HepG2 (cell line): ENCODE measurements at regions not wholly inside any gene's neighbourhood (a gene's known extent, or its start where the extent isn't known, plus 50 kb on each side); places are given as distances from the start of the nearest gene placed in this dataset.

Source experiments
- ATAC-seq: fragments of 200-7000 bp; cut with Tn5 transposase; 3 replicates; pipeline ENCODE4 v1.9.1; 2020; ENCODE audit warnings: mild to moderate bottlenecking, moderate library complexity
- BruUV-seq: library from RNA; stranded (reverse); fragments of 400-500 nt; replicated peaks from 2 replicates; lab custom pipeline; 2021; lab: Mats Ljungman, UMichigan
- CTCF ChIA-PET: fragments of 300-600 bp; formaldehyde crosslinking; extraction: SDS; loops from one replicate; lab custom pipeline; 2021; ENCODE audit warnings: low total read pairs, inconsistent platforms, low intra/inter-chr PET ratio; lab: Yijun Ruan, JAX
- POLR2A ChIA-PET: fragments of 350-600 bp; sonication (Branson Sonifier 250); formaldehyde crosslinking; loops from one replicate; lab custom pipeline; 2020; ENCODE audit warnings: antibody characterized with exemption, inconsistent platforms; lab: Yijun Ruan, JAX
- DNase-seq: peaks from one replicate; pipeline ENCODE4 v3.0.0-alpha.2; 2015; ENCODE audit warnings: low spot score
- FAIRE-seq: peaks from 3 replicates; lab custom pipeline; 2011; peaks lifted over from hg19 to GRCh38; lab: Jason Lieb, UNC
- H2AFZ ChIP-seq: one replicate; pipeline ENCODE4 v1.6.1; 2011; ENCODE audit warnings: low read length, inconsistent platforms
- H3K27ac ChIP-seq: fragments of 300-600 bp; 3 replicates; pipeline ENCODE4 v1.8.0; 2011; ENCODE audit warnings: mixed run types, mild to moderate bottlenecking, mixed read lengths, low read length, inconsistent platforms; ENCODE audit not compliant: insufficient read depth; ENCODE audit errors: extremely low read length
- H3K27me3 ChIP-seq, 2 experiments: fragments of 200-600 bp in 1 of 2; 2 replicates in 1 of 2; 3 replicates in 1 of 2; pipeline versions ENCODE4 v1.6.0 to v1.8.0; 2011; ENCODE audit warnings: low read length in 2 of 2, mild to moderate bottlenecking in 2 of 2, moderate library complexity in 2 of 2, inconsistent platforms in 1 of 2; ENCODE audit not compliant: insufficient read depth in 2 of 2, control insufficient read depth in 1 of 2
- H3K36me3 ChIP-seq, 2 experiments: fragments of 200-600 bp in 1 of 2; replicated peaks in 1 of 2; 2 replicates in 1 of 2; 3 replicates in 1 of 2; pipeline versions ENCODE4 v1.5.1 to v1.8.0; 2011; ENCODE audit warnings: low read length in 2 of 2, inconsistent platforms in 1 of 2; ENCODE audit not compliant: insufficient read depth in 2 of 2, control insufficient read depth in 1 of 2
- H3K4me1 ChIP-seq: 2 replicates; pipeline ENCODE4 v1.5.1; 2012; ENCODE audit warnings: low read length, inconsistent platforms; ENCODE audit not compliant: insufficient read depth
- H3K4me2 ChIP-seq: 2 replicates; pipeline ENCODE4 v1.6.0; 2011; ENCODE audit warnings: low read depth, low read length, inconsistent platforms
- H3K4me3 ChIP-seq, 3 experiments: fragments of 200-600 bp in 1 of 3; sonication (generic), shearing (Covaris generic) in 1 of 3; replicated peaks in 1 of 3; 2 replicates each; pipeline ENCODE4 v1.5.1; 2011 to 2016; ENCODE audit warnings: low read length in 3 of 3, inconsistent platforms in 2 of 3, low read depth in 2 of 3, mild to moderate bottlenecking in 2 of 3, control low read depth in 1 of 3, mixed read lengths in 1 of 3; ENCODE audit not compliant: insufficient read depth in 1 of 3
- H3K79me2 ChIP-seq: one replicate; pipeline ENCODE4 v1.6.1; 2011; ENCODE audit warnings: low read length, inconsistent platforms; ENCODE audit not compliant: insufficient read depth
- H3K9ac ChIP-seq: 2 replicates; pipeline ENCODE4 v1.6.0; 2011; ENCODE audit warnings: mild to moderate bottlenecking, low read depth, low read length, inconsistent platforms; ENCODE audit not compliant: insufficient read depth
- H3K9me3 ChIP-seq: 2 replicates; pipeline ENCODE4 v1.5.1; 2012; ENCODE audit warnings: mild to moderate bottlenecking, low read length
- H4K20me1 ChIP-seq: 2 replicates; pipeline ENCODE4 v1.6.0; 2011; ENCODE audit warnings: inconsistent platforms, mild to moderate bottlenecking, low read length, moderate library complexity; ENCODE audit not compliant: insufficient read depth
- FOXM1 ChIP-seq: sonication (generic); formaldehyde crosslinking; IDR thresholded peaks from 2 replicates; pipeline ENCODE4 v1.5.0; 2020; ENCODE audit warnings: missing genetic modification reagents
- KLF9 ChIP-seq: IDR thresholded peaks from 2 replicates; pipeline ENCODE4 v1.6.1; 2016; ENCODE audit warnings: low read depth
- MAFF ChIP-seq: IDR thresholded peaks from 2 replicates; pipeline ENCODE4 v1.6.1; 2011; ENCODE audit warnings: low read depth, low read length, improper control_type of control experiment
- MAFK ChIP-seq, 2 experiments: IDR thresholded peaks in 1 of 2; conservative IDR thresholded peaks in 1 of 2; 2 replicates each; pipeline ENCODE4 v1.6.1; 2011; ENCODE audit warnings: improper control_type of control experiment in 2 of 2, low read length in 2 of 2
- NRL ChIP-seq: sonication (generic); formaldehyde crosslinking; IDR thresholded peaks from 2 replicates; pipeline ENCODE4 v1.5.0; 2020; ENCODE audit warnings: missing genetic modification reagents, mild to moderate bottlenecking, moderate library complexity, borderline replicate concordance
- RAD51 ChIP-seq: fragments of 450-650 bp; IDR thresholded peaks from 2 replicates; pipeline ENCODE4 v1.6.1; 2016; ENCODE audit warnings: borderline replicate concordance
- SNRNP70 ChIP-seq: fragments of 200-400 bp; formaldehyde crosslinking; IDR thresholded peaks from 2 replicates; pipeline ENCODE4 v1.6.1; 2017; ENCODE audit warnings: mild to moderate bottlenecking, low read depth, low read length, moderate library complexity
- SSRP1 ChIP-seq: IDR thresholded peaks from 2 replicates; pipeline ENCODE4 v1.6.1; 2016; ENCODE audit warnings: control low read depth
- ZFP1 ChIP-seq: IDR thresholded peaks from 2 replicates; pipeline ENCODE4 v1.6.1; 2016
- ZNF274 ChIP-seq: sonication (generic); formaldehyde crosslinking; IDR thresholded peaks from 2 replicates; pipeline ENCODE4 v1.5.1; 2020; ENCODE audit warnings: mild to moderate bottlenecking, missing genetic modification reagents
- ZNF292 ChIP-seq: sonication (generic); formaldehyde crosslinking; IDR thresholded peaks from 2 replicates; pipeline ENCODE4 v1.8.1; 2022; ENCODE audit warnings: mild to moderate bottlenecking, low read depth, missing genetic modification reagents, borderline replicate concordance
- ZNF589 ChIP-seq: sonication (generic); formaldehyde crosslinking; conservative IDR thresholded peaks from 2 replicates; pipeline ENCODE4 v1.8.0; 2022; ENCODE audit warnings: mild to moderate bottlenecking, moderate library complexity, missing genetic modification reagents
- WGBS: methylation state at CpG from one replicate; pipeline ENCODE4 v1.1.6; 2017; ENCODE audit warnings: low lambda C conversion rate; 5-methylcytosine and 5-hydroxymethylcytosine counted together
- in situ Hi-C: cut with HindIII; loops from 2 replicates; pipeline ENCODE4 v1.10.0; 2017; ENCODE audit warnings: low pct_unique_long_range_greater_than_20kb; ENCODE audit not compliant: extremely low pct_ligation_motif_present
- intact Hi-C: fragments of 100-400 bp; cut with micrococcal nuclease; formaldehyde crosslinking; loops from one replicate; pipeline ENCODE4 v1.10.0; 2022; ENCODE audit not compliant: unreplicated experiment
- TF ChIP-seq, protein P1 (sequence below): sonication (generic); formaldehyde crosslinking; IDR thresholded peaks from 2 replicates; pipeline ENCODE4; 2020; ENCODE audit warnings: missing genetic modification reagents, mild to moderate bottlenecking, borderline replicate concordance
- TF ChIP-seq, protein P2 (sequence below): sonication (generic); formaldehyde crosslinking; IDR thresholded peaks from 2 replicates; pipeline ENCODE4 v1.8.0; 2023; ENCODE audit warnings: mild to moderate bottlenecking, missing genetic modification reagents

DNA sequence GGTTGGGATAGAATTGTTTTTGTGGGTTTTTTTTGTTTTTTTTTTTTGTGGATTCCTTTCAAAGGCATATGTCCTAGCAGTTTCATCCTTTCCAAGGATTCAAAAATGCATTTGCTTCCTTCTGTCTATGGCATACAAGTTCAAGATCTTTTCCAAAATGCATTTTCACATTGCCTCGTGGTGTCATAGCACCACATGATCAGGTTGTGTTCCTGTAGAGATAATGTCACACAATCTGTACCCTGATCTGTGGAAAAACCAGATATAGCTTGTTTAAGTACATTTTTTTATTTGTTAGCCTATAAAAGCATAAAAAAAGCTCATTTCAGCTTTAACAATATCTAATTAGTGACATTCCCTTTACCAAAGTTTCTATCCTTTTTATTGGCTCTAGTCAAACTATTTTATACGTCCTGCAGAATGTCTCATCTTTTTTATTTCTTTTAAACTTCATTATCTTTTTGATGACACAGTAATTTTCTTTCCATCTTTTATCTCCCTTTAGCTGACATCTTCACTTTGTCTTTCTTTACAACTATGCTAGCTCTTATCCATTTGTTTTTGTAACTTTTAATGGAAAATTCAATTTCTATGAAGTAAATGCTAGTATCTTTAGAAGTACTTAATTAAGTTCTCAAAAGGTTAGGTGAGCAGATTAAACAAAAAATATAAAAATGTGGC lies 106.0 kb upstream of the NOVA1 start:
- peaks cover 93% of the 10 kb centered on the region for H3K9me3 ChIP-seq

DNA sequence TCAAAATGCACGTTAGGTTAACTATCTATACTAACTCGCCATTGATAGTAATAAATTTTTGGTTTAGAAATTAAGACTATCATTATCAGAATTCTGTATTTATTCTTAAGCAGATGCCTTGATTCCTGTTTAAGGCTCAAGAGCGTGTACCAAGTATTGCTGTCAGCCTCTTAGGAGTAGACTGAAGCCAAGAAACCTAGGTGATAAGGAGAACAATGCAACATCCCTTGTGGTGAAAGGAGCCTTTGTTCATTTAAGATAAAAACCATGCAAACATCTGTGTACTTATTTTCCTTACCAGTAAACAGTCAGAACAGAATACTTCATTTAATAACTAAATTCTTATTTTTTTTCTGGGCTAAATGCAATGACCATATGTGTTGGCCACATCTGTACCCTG lies 109.4 kb upstream of the NOVA1 start:
- H3K4me2 ChIP-seq: no peak overlapping the region
- no peak overlapping the region for H3K4me3 ChIP-seq
- no peaks in the 10 kb centered on the region for H3K27me3 ChIP-seq
- in situ Hi-C loops: no loop called here
- no peak overlapping the region for H2AFZ ChIP-seq
- 2% methylated on average over 3 of the region's 3 CpGs for WGBS
- no peaks in the 10 kb centered on the region for H3K36me3 ChIP-seq
- no peaks in the 10 kb centered on the region for H3K79me2 ChIP-seq
- no peak overlapping the region for H3K9ac ChIP-seq
- ChIA-PET CTCF (no interaction called here), POLR2A (no interaction called here)
- no peaks in the 10 kb centered on the region for H3K4me1 ChIP-seq
- peaks cover 91% of the 10 kb centered on the region for H3K9me3 ChIP-seq
- DNase-seq (no peak), ATAC-seq (no peak), FAIRE-seq (no peak)
- H4K20me1 ChIP-seq: no peaks in the 10 kb centered on the region
- intact Hi-C loops: no loop called here
- no TSS peak for BruUV-seq
- no peak overlapping the region for H3K27ac ChIP-seq
- no peak for TF ChIP-seq ZNF274 (CRISPR knock-in tag)
- no peak for TF ChIP-seq KLF9 (CRISPR knock-in tag)
- TF ChIP-seq ZFP1 (CRISPR knock-in tag): no peak
- TF ChIP-seq RAD51: no peak
- TF ChIP-seq FOXM1 (CRISPR knock-in tag): no peak
- TF ChIP-seq SSRP1 (CRISPR knock-in tag): no peak
- no peak for TF ChIP-seq ZNF589
- TF ChIP-seq, protein P1, sequence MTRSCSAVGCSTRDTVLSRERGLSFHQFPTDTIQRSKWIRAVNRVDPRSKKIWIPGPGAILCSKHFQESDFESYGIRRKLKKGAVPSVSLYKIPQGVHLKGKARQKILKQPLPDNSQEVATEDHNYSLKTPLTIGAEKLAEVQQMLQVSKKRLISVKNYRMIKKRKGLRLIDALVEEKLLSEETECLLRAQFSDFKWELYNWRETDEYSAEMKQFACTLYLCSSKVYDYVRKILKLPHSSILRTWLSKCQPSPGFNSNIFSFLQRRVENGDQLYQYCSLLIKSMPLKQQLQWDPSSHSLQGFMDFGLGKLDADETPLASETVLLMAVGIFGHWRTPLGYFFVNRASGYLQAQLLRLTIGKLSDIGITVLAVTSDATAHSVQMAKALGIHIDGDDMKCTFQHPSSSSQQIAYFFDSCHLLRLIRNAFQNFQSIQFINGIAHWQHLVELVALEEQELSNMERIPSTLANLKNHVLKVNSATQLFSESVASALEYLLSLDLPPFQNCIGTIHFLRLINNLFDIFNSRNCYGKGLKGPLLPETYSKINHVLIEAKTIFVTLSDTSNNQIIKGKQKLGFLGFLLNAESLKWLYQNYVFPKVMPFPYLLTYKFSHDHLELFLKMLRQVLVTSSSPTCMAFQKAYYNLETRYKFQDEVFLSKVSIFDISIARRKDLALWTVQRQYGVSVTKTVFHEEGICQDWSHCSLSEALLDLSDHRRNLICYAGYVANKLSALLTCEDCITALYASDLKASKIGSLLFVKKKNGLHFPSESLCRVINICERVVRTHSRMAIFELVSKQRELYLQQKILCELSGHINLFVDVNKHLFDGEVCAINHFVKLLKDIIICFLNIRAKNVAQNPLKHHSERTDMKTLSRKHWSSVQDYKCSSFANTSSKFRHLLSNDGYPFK (CRISPR knock-in tag): no peak
- no peak for TF ChIP-seq NRL
- no peak for TF ChIP-seq ZNF292 (CRISPR knock-in tag)

More for the DNA sequence above, 106.0 kb upstream of the NOVA1 start:
- TF ChIP-seq MAFF (peak; percentile 86), MAFK (conservative IDR thresholded peaks at IDR 0.05 in 1 of 2, IDR thresholded peaks at IDR 0.05 in 1 of 2; ENCODE audit: low read length in 2 of 2) (peak; percentile 80 to 91), ZNF292 (CRISPR knock-in tag) (no peak), SNRNP70 (no peak)
- TF ChIP-seq, protein P2, sequence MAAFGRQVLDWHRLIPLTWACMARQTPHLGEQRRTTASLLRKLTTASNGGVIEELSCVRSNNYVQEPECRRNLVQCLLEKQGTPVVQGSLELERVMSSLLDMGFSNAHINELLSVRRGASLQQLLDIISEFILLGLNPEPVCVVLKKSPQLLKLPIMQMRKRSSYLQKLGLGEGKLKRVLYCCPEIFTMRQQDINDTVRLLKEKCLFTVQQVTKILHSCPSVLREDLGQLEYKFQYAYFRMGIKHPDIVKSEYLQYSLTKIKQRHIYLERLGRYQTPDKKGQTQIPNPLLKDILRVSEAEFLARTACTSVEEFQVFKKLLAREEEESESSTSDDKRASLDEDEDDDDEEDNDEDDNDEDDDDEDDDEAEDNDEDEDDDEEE (CRISPR knock-in tag): no peak
- ChIA-PET CTCF (no interaction called here), POLR2A (no interaction called here)
- Histone ChIP-seq H2AFZ (no peak overlapping the region), H3K4me1 (no peaks in the 10 kb centered on the region), H3K4me2 (no peak overlapping the region), H3K27ac (no peak overlapping the region), H3K36me3 (no peaks in the 10 kb centered on the region), H3K79me2 (no peaks in the 10 kb centered on the region), H4K20me1 (no peaks in the 10 kb centered on the region), H3K27me3 (no peaks in the 10 kb centered on the region), H3K4me3 (no peak overlapping the region), H3K9ac (no peak overlapping the region)
- DNase-seq (no peak), FAIRE-seq (no peak), ATAC-seq (no peak)
- in situ Hi-C loops: no loop called here
- no TSS peak for BruUV-seq
- 1% methylated on average over 2 of the region's 2 CpGs for WGBS
- intact Hi-C loops: no loop called here
